Adipocyte (in vitro differentiated cells): ENCODE measurements at regions not wholly inside any gene's neighbourhood (a gene's known extent, or its start where the extent isn't known, plus 50 kb on each side); places are given as distances from the start of the nearest gene placed in this dataset.

Source experiments
- DNase-seq: peaks from one replicate; pipeline ENCODE4 v3.0.0-alpha.2; 2015; ENCODE audit warnings: low read depth
- H3K27me3 ChIP-seq: replicated peaks from 2 replicates; pipeline ENCODE4 v1.7.0; 2013; ENCODE audit warnings: mild to moderate bottlenecking, low read length, moderate library complexity; ENCODE audit not compliant: control insufficient read depth, insufficient read depth
- H3K36me3 ChIP-seq: 2 replicates; pipeline ENCODE4 v1.7.0; 2013; ENCODE audit warnings: low read length, mild to moderate bottlenecking, moderate library complexity; ENCODE audit not compliant: control insufficient read depth, insufficient read depth, severe bottlenecking
- H3K4me1 ChIP-seq: 2 replicates; pipeline ENCODE4 v1.7.0; 2013; ENCODE audit warnings: mild to moderate bottlenecking, low read length, moderate library complexity; ENCODE audit not compliant: control insufficient read depth, insufficient read depth
- H3K4me3 ChIP-seq: 2 replicates; pipeline ENCODE4 v1.7.0; 2013; ENCODE audit warnings: mild to moderate bottlenecking, low read length, moderate library complexity
- H3K9ac ChIP-seq: 2 replicates; pipeline ENCODE4 v1.7.0; 2013; ENCODE audit warnings: mild to moderate bottlenecking, low read length, moderate library complexity
- H3K9me3 ChIP-seq: 2 replicates; pipeline ENCODE4 v1.7.0; 2013; ENCODE audit warnings: mild to moderate bottlenecking, low read length, moderate library complexity; ENCODE audit not compliant: control insufficient read depth

DNA sequence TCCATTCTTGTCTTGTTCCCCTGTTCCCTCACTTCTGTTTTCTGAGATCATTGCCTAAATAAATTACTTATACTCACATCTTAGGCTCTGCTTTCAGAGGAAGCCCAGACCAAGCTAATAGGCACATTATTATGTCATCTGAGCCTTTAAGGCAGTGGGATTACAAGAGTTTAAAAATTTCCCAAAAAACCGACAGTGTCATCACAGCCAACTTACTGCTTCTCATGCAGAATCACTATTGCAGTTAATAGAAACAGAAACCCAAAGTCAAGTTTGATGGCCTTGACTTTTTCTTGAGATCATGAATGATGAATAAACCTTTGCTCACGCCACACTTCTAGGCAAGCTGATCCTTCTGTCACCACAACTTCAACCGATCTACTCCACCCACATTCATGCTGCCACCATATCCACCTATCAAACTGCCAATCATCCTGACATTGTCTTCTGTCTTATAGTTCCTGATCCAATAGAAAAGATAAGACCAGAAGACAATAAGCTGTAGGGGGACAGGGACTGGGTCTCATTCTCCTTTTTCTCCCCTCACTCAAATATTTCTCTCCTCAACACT, 142.7 kb upstream of the CREB1 start:
- H3K4me1 ChIP-seq, result no peaks in the 10 kb centered on the region
- H3K27me3 ChIP-seq, result no peaks in the 10 kb centered on the region
- DNase-seq, result no peak
- H3K9me3 ChIP-seq, result no peaks in the 10 kb centered on the region
- no peaks in the 10 kb centered on the region for H3K36me3 ChIP-seq
- H3K4me3 ChIP-seq, result no peak overlapping the region
- H3K9ac ChIP-seq, result no peak overlapping the region

DNA sequence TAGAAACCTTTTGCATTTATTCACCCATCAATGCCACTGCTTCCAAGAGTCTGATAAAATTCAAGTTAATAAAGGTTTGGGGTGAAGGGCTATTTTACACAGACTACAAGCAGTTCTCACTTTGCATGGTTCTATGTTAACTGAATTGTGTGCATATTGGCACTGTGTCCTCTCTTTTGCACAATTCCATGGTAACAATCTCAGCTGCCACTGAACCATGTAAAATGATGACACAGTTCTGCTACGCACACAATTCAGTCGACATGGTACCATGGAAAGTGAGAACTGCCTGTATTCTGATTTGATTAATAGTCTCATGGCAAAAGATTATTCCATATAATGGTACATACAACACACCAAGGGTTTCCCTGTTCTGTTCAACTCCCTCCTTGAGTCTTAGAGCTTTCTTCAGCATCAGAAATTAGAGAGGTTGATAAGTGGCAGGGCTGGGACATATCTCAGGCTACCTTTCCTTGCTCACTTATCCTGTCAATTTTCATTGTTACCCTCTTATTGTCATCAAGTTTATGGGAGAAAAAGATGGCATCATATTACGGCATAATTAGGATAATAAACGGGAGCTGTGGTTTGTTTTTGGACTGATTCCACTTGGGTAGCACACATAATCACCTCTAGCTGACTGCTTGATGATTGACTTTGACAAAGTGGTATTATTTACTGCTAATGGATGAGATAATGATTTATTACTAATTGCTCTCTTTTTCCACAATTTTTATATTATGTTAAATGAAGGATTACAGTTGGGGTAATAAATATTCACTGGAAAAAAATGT, 139.3 kb upstream of the CREB1 start:
- peaks cover 4% of the 10 kb centered on the region for H3K9me3 ChIP-seq
- DNase-seq, result no peak
- peaks cover 15% of the 10 kb centered on the region for H3K4me1 ChIP-seq
- no peaks in the 10 kb centered on the region for H3K36me3 ChIP-seq
- H3K4me3 ChIP-seq, result no peak overlapping the region
- no peak overlapping the region for H3K9ac ChIP-seq
- no peaks in the 10 kb centered on the region for H3K27me3 ChIP-seq

GRCh38 chr2:207394203-207394781, 135.5 kb upstream of the CREB1 start:
- DNase-seq, result peak; percentile 21
- Histone ChIP-seq H3K4me3 (no peak overlapping the region), H3K36me3 (no peaks in the 10 kb centered on the region), H3K9me3 (peaks cover 6% of the 10 kb centered on the region), H3K4me1 (peaks cover 18% of the 10 kb centered on the region), H3K27me3 (no peaks in the 10 kb centered on the region), H3K9ac (no peak overlapping the region)

DNA sequence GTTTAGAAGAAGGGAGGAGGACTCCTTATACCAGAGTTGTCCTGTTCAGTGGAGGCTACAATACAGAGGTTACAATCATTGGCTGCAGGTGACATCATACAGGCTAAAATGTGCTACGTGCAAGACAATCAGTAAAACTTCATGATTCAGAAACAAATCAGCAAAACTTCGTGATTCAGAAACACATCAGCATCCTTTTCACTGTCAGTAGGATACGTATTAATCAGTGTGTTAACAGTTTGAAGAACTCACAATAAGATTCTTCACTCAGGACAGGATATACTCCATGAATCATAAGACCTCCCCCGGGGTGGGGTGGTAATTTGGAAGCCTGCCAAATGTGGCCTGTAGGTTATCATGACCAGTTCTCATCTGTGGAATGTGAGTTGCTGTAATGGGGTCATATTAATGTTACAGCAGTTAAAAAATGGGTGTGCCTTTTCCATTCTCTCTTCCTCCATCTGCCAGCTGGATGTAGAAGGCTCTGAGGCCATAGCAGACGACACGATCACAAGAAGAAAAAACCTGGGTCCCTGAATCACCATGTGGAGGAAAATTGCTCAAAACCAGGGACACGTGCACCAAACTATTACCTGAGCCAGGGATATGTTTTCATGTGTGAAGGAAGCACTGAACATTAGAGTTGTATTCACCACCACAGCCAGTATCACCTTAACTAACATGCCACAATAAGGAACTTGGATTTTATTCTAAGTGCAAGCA, 134.8 kb upstream of the CREB1 start:
- H3K9me3 ChIP-seq, result peaks cover 6% of the 10 kb centered on the region
- H3K4me1 ChIP-seq, result peaks cover 18% of the 10 kb centered on the region
- no peaks in the 10 kb centered on the region for H3K36me3 ChIP-seq
- peak overlapping the region; percentile 18 for H3K9ac ChIP-seq
- peak; percentile 67 for DNase-seq
- H3K4me3 ChIP-seq, result peak overlapping the region; percentile 52
- no peaks in the 10 kb centered on the region for H3K27me3 ChIP-seq

GRCh38 chr2:207395535-207396251, 134.1 kb upstream of the CREB1 start:
- Histone ChIP-seq H3K4me3 (peak overlapping the region; percentile 52), H3K36me3 (no peaks in the 10 kb centered on the region), H3K4me1 (peaks cover 18% of the 10 kb centered on the region), H3K27me3 (no peaks in the 10 kb centered on the region), H3K9ac (peak overlapping the region; percentile 18), H3K9me3 (peaks cover 6% of the 10 kb centered on the region)
- no peak for DNase-seq

DNA sequence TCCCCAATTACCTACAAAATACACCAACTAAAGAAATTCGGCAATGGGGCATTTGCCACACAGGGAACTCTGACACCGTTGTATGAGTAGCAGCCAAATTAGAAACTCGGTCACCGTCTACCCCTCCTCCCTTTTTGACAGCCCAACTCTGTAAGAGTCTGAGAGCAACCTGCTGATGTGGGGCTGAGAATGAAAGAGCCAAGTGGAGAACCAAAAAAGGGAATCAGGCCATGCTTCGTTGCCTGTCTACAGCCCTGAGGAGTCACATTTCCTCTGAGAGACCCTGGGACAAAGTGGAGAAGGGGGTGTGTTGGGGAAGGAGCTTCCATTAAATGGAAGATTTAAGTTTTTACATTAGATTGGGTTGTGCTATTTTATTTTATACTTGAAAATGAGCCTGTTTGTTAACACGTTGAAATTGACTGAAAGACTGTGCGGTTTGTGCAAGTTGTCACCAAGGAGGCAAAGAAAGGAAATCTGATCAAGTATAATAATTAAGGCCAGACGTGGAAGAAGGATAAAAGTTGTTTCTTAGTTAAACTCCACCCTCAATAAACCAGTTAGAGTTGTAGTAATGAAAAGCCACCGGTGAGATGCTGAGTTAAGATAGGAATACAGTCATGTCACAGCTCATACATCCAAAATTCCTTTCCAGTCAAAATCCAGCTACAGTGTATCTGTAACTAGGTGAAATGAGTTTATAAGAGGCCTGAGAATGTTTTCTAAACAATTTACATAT, 131.7 kb upstream of the CREB1 start:
- H3K36me3 ChIP-seq, result no peaks in the 10 kb centered on the region
- peaks cover 6% of the 10 kb centered on the region for H3K9me3 ChIP-seq
- H3K4me3 ChIP-seq, result no peak overlapping the region
- H3K9ac ChIP-seq, result no peak overlapping the region
- DNase-seq, result no peak
- H3K4me1 ChIP-seq, result peaks cover 18% of the 10 kb centered on the region
- H3K27me3 ChIP-seq, result no peaks in the 10 kb centered on the region

- no peak overlapping the region for H3K9ac ChIP-seq
- no peaks in the 10 kb centered on the region for H3K36me3 ChIP-seq
- peaks cover 6% of the 10 kb centered on the region for H3K9me3 ChIP-seq
- H3K4me1 ChIP-seq, result peaks cover 15% of the 10 kb centered on the region
- H3K4me3 ChIP-seq, result no peak overlapping the region
- H3K27me3 ChIP-seq, result no peaks in the 10 kb centered on the region
- DNase-seq, result no peak
These were observed 130.5 kb upstream of the CREB1 start for GRCh38 chr2:207399301-207399700.

DNA sequence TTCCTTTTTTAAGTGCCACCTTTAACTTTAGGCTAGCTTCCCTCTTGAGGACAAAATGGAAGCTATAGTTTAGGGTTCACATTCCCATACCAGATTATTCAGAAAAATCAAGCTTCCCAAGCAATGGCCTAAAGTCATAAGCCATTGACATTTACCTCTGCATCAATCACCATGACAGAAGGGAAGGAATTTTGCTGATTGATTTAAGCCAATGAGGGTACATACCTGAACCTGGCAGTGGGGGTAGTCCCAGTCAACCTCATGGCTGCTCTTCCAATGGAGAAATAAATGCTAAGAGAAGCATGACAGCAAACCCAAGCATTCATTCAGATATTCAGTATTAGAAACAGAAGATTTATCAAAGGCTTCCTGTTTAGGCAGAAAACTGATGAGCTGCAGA, 128.4 kb upstream of the CREB1 start:
- DNase-seq, result no peak
- H3K9ac ChIP-seq, result no peak overlapping the region
- H3K27me3 ChIP-seq, result no peaks in the 10 kb centered on the region
- H3K36me3 ChIP-seq, result no peaks in the 10 kb centered on the region
- no peaks in the 10 kb centered on the region for H3K4me1 ChIP-seq
- H3K4me3 ChIP-seq, result no peak overlapping the region
- no peaks in the 10 kb centered on the region for H3K9me3 ChIP-seq

- Histone ChIP-seq H3K4me1 (peaks cover 2% of the 10 kb centered on the region), H3K9ac (no peak overlapping the region), H3K4me3 (no peak overlapping the region), H3K27me3 (no peaks in the 10 kb centered on the region), H3K36me3 (no peaks in the 10 kb centered on the region), H3K9me3 (no peaks in the 10 kb centered on the region)
- DNase-seq, result no peak
These were observed 126.6 kb upstream of the CREB1 start for GRCh38 chr2:207403141-207403540.

DNA sequence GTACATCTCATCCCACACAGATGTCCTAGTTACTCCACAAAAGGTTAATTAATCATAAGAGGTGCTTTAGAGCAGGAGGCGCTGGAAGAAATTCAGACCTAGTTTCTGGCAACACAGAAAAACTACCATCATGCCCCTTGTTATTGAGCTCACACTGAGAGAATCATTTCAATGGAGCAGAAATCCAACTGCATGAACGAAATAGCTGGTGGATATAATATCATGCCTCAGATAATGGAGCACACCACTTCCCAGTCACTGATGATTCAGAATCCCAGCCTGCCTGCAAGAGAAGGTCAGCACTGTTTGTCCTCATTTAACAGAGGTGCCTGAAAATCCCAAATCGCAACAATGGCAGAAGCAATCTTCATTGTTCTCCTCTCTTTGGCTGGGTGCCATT, 125.8 kb upstream of the CREB1 start:
- DNase-seq, result no peak
- no peak overlapping the region for H3K9ac ChIP-seq
- no peaks in the 10 kb centered on the region for H3K36me3 ChIP-seq
- H3K4me3 ChIP-seq, result no peak overlapping the region
- H3K9me3 ChIP-seq, result no peaks in the 10 kb centered on the region
- H3K4me1 ChIP-seq, result peaks cover 10% of the 10 kb centered on the region
- no peaks in the 10 kb centered on the region for H3K27me3 ChIP-seq
